H9 (cell line): ENCODE measurements at regions not wholly inside any gene's neighbourhood (a gene's known extent, or its start where the extent isn't known, plus 50 kb on each side); places are given as distances from the start of the nearest gene placed in this dataset.

ENCODE experiments used
- DNase-seq: peaks from one replicate; pipeline ENCODE4 v3.0.0-alpha.2; 2017
- H2AFZ ChIP-seq: one replicate; pipeline ENCODE4 v1.6.1; 2013; ENCODE audit warnings: mild to moderate bottlenecking, low read length, control low read depth, moderate library complexity
- H2AK5ac ChIP-seq: 2 replicates; pipeline ENCODE4 v1.6.1; 2013; ENCODE audit warnings: low read length, control low read depth, mixed read lengths; ENCODE audit not compliant: insufficient read length
- H2BK120ac ChIP-seq: one replicate; pipeline ENCODE4 v1.6.1; 2013; ENCODE audit warnings: low read depth, mild to moderate bottlenecking, low read length, control low read depth, inconsistent platforms; ENCODE audit not compliant: poor library complexity, severe bottlenecking
- H2BK12ac ChIP-seq: 2 replicates; pipeline ENCODE4 v1.6.1; 2013; ENCODE audit warnings: low read length, control low read depth, mixed read lengths, low read depth; ENCODE audit not compliant: insufficient read length
- H2BK15ac ChIP-seq: 2 replicates; pipeline ENCODE4 v1.6.1; 2013; ENCODE audit warnings: low read depth, low read length, control low read depth
- H2BK20ac ChIP-seq: one replicate; pipeline ENCODE4 v1.6.1; 2013; ENCODE audit warnings: low read depth, mild to moderate bottlenecking, low read length, control low read depth, inconsistent platforms; ENCODE audit not compliant: poor library complexity, severe bottlenecking
- H2BK5ac ChIP-seq: 2 replicates; pipeline ENCODE4 v1.6.1; 2013; ENCODE audit warnings: low read length, control low read depth, mixed read lengths; ENCODE audit not compliant: insufficient read length
- H3K14ac ChIP-seq: 2 replicates; pipeline ENCODE4 v1.6.1; 2013; ENCODE audit warnings: low read length, control low read depth; ENCODE audit not compliant: insufficient read depth
- H3K18ac ChIP-seq: 2 replicates; pipeline ENCODE4 v1.6.1; 2013; ENCODE audit warnings: low read depth, mild to moderate bottlenecking, mixed read lengths, low read length, control low read depth; ENCODE audit not compliant: insufficient read length
- H3K23ac ChIP-seq: 2 replicates; pipeline ENCODE4 v1.6.1; 2013; ENCODE audit warnings: low read length, control low read depth, mixed read lengths, low read depth; ENCODE audit not compliant: insufficient read length
- H3K23me2 ChIP-seq: 2 replicates; pipeline ENCODE4 v1.6.1; 2013; ENCODE audit warnings: low read depth, mild to moderate bottlenecking, mixed read lengths, low read length, control low read depth; ENCODE audit not compliant: insufficient read length, poor library complexity, severe bottlenecking
- H3K27ac ChIP-seq: 2 replicates; pipeline ENCODE4 v1.5.1; 2013; ENCODE audit warnings: low read length, control low read depth, mixed read lengths, low read depth; ENCODE audit not compliant: insufficient read length
- H3K27me3 ChIP-seq: 2 replicates; pipeline ENCODE4 v1.6.1; 2013; ENCODE audit warnings: low read length, control low read depth, inconsistent platforms; ENCODE audit not compliant: insufficient read depth
- H3K4ac ChIP-seq: 2 replicates; pipeline ENCODE4 v1.6.1; 2013; ENCODE audit warnings: low read depth, mild to moderate bottlenecking, control low read depth, inconsistent platforms, low read length, moderate library complexity
- H3K4me1 ChIP-seq: 2 replicates; pipeline ENCODE4 v1.6.1; 2013; ENCODE audit warnings: low read length, control low read depth, inconsistent platforms; ENCODE audit not compliant: insufficient read depth
- H3K4me2 ChIP-seq: 2 replicates; pipeline ENCODE4 v1.6.1; 2013; ENCODE audit warnings: low read length, control low read depth, mixed read lengths; ENCODE audit not compliant: insufficient read length, insufficient read depth
- H3K56ac ChIP-seq: 2 replicates; pipeline ENCODE4 v1.6.1; 2013; ENCODE audit warnings: low read depth, mild to moderate bottlenecking, mixed read lengths, low read length, control low read depth; ENCODE audit not compliant: insufficient read length
- H3K79me1 ChIP-seq: 2 replicates; pipeline ENCODE4 v1.6.1; 2013; ENCODE audit warnings: low read depth, mild to moderate bottlenecking, moderate library complexity, low read length, control low read depth, inconsistent platforms; ENCODE audit not compliant: insufficient read depth, poor library complexity, severe bottlenecking
- H3K79me2 ChIP-seq: 2 replicates; pipeline ENCODE4 v1.6.1; 2013; ENCODE audit warnings: low read length, control low read depth, inconsistent platforms; ENCODE audit not compliant: insufficient read depth
- H3K9ac ChIP-seq: 2 replicates; pipeline ENCODE4 v1.6.1; 2013; ENCODE audit warnings: low read length, control low read depth, mixed read lengths; ENCODE audit not compliant: insufficient read length; ENCODE audit errors: extremely low read depth
- H3K9me3 ChIP-seq: one replicate; pipeline ENCODE4 v1.6.1; 2013; ENCODE audit warnings: low read depth, low read length, inconsistent platforms; ENCODE audit not compliant: control insufficient read depth
- H3T11ph ChIP-seq: one replicate; pipeline ENCODE4 v1.6.1; 2013; ENCODE audit warnings: mild to moderate bottlenecking, low read length, control low read depth, inconsistent platforms
- H4K20me1 ChIP-seq: one replicate; pipeline ENCODE4 v1.6.1; 2013; ENCODE audit not compliant: control insufficient read depth, insufficient read length, insufficient read depth
- H4K5ac ChIP-seq: 2 replicates; pipeline ENCODE4 v1.6.1; 2013; ENCODE audit warnings: low read depth, mild to moderate bottlenecking, mixed read lengths, low read length, control low read depth; ENCODE audit not compliant: insufficient read length
- H4K8ac ChIP-seq: replicated peaks from 2 replicates; pipeline ENCODE4 v1.6.1; 2013; ENCODE audit warnings: low read length, control low read depth, mixed read lengths, low read depth; ENCODE audit not compliant: insufficient read length
- H4K91ac ChIP-seq: 2 replicates; pipeline ENCODE4 v1.6.1; 2013; ENCODE audit warnings: low read depth, mild to moderate bottlenecking, moderate library complexity, mixed read lengths, low read length, control low read depth; ENCODE audit not compliant: insufficient read length
- H3K27ac Mint-ChIP-seq, 3 experiments: 2 replicates in 2 of 3; 3 replicates in 1 of 3; pipeline ENCODE4 v1.8.0; 2020 to 2021; ENCODE audit warnings: mixed read lengths in 3 of 3, mild to moderate bottlenecking in 1 of 3, moderate library complexity in 1 of 3
- H3K27me3 Mint-ChIP-seq: 2 replicates; pipeline ENCODE4 v1.8.0; 2021; ENCODE audit warnings: low read depth, mild to moderate bottlenecking, moderate library complexity, mixed read lengths
- H3K36me3 Mint-ChIP-seq, 3 experiments: 2 replicates in 2 of 3; 3 replicates in 1 of 3; pipeline ENCODE4 v1.8.0; 2020 to 2021; ENCODE audit warnings: low read depth in 3 of 3, mixed read lengths in 3 of 3; ENCODE audit not compliant: insufficient read depth in 1 of 3
- H3K4me1 Mint-ChIP-seq, 2 experiments: 2 replicates each; pipeline ENCODE4 v1.8.0; 2020; ENCODE audit warnings: mixed read lengths in 2 of 2
- H3K4me3 Mint-ChIP-seq, 2 experiments: 2 replicates in 1 of 2; 3 replicates in 1 of 2; pipeline ENCODE4 v1.8.0; 2020 to 2021; ENCODE audit warnings: mild to moderate bottlenecking in 2 of 2, mixed read lengths in 2 of 2, moderate library complexity in 1 of 2
- H3K9me3 Mint-ChIP-seq, 2 experiments: 2 replicates in 1 of 2; 3 replicates in 1 of 2; pipeline ENCODE4 v1.8.0; 2020; ENCODE audit warnings: mild to moderate bottlenecking in 2 of 2, mixed read lengths in 2 of 2, moderate library complexity in 1 of 2
- CTCF ChIP-seq: fragments of 200-600 bp; sonication (generic); conservative IDR thresholded peaks from 3 replicates; pipeline ENCODE4 v1.8.0; 2021; ENCODE audit warnings: antibody characterized with exemption, mild to moderate bottlenecking
- WGBS: extraction: QIAGEN DNeasy Blood & Tissue Kit; methylation state at CpG from one replicate; pipeline ENCODE4 v1.1.7; 2013; ENCODE audit warnings: missing lambda C conversion rate, low lambda C conversion rate, mixed read lengths; ENCODE audit not compliant: insufficient read length; ENCODE audit errors: extremely low coverage; 5-methylcytosine and 5-hydroxymethylcytosine counted together

- H3K23ac ChIP-seq, result no peak overlapping the region
- no peaks in the 10 kb centered on the region for H3K27me3 ChIP-seq
- no peak for TF ChIP-seq CTCF
- H2BK120ac ChIP-seq, result no peak overlapping the region
- no peak for DNase-seq
- no peak overlapping the region for H3K4ac ChIP-seq
- H3K4me2 ChIP-seq, result no peak overlapping the region
- no peak overlapping the region for H2AFZ ChIP-seq
- H2BK12ac ChIP-seq, result no peak overlapping the region
- H2AK5ac ChIP-seq, result no peak overlapping the region
- Mint-ChIP-seq H3K27me3 (peaks cover 2% of the 10 kb centered on the region; the same call in 1 of the 2 replicates), H3K9me3 (peaks cover 5 to 6% of the 10 kb centered on the region in 2 experiments; a peak in 3 of 5 replicates), H3K4me3 (no peak overlapping the region), H3K36me3 (peaks cover 0 to 8% (median 0%) of the 10 kb centered on the region in 3 experiments; a peak in 2 of 7 replicates), H3K27ac (no peak overlapping the region), H3K4me1 (peaks cover 6 to 8% of the 10 kb centered on the region in 2 experiments)
- H3T11ph ChIP-seq, result no peak overlapping the region
- H3K23me2 ChIP-seq, result no peaks in the 10 kb centered on the region
- H4K8ac ChIP-seq, result no peak overlapping the region
- no peak overlapping the region for H2BK20ac ChIP-seq
- H4K5ac ChIP-seq, result no peak overlapping the region
- no peaks in the 10 kb centered on the region for H3K9me3 ChIP-seq
- no peak overlapping the region for H4K91ac ChIP-seq
- no peaks in the 10 kb centered on the region; the same call in 1 of the 2 replicates for H3K4me1 ChIP-seq
- H3K56ac ChIP-seq, result no peak overlapping the region
- H3K79me2 ChIP-seq, result no peaks in the 10 kb centered on the region
- H3K9ac ChIP-seq, result no peak overlapping the region
- H3K79me1 ChIP-seq, result no peaks in the 10 kb centered on the region
- no peak overlapping the region for H3K14ac ChIP-seq
- no peak overlapping the region for H3K18ac ChIP-seq
- H2BK5ac ChIP-seq, result no peak overlapping the region
- no peak overlapping the region for H2BK15ac ChIP-seq
- no peak overlapping the region for H3K27ac ChIP-seq
- no CpG with 5 or more reads among the region's 5 CpGs for WGBS
- H4K20me1 ChIP-seq, result no peaks in the 10 kb centered on the region
Observed at GRCh38 chr10:78533098-78533497, 499.4 kb downstream of the RPS24 start.
